GM21367 (cell line): ENCODE measurements at regions not wholly inside any gene's neighbourhood (a gene's known extent, or its start where the extent isn't known, plus 50 kb on each side); places are given as distances from the start of the nearest gene placed in this dataset.

Source experiments
- ATAC-seq: cut with Tn5 transposase; IDR thresholded peaks from one replicate; pipeline ENCODE4 v1.9.1; 2021; ENCODE audit not compliant: unreplicated experiment

GRCh38 chr5:66467564-66467963 is 128.6 kb upstream of the MAST4 start:
- ATAC-seq, result no peak

DNA sequence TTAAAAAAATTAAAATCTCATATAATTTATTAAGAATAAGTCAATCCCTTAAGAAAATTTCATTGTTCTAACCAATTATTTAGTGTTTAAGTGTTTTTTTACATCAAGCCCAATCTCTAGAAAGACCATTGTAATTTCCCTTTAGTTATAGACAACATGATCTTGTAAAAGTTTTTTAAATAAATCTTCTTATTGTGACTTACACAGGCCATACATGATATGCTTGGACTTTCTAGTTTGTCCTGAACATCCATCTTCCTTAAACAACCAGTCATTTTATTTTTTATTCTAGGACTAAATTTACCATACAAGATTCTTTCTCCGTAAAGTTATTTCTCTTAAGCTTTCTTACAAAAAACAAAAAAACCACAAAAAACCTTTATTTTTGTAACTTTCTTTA is 126.5 kb upstream of the MAST4 start:
- no peak for ATAC-seq

- no peak for ATAC-seq
Measured at GRCh38 chr5:66472010-66472409, 124.2 kb upstream of the MAST4 start.

- no peak for ATAC-seq
Measured at GRCh38 chr5:66475731-66476130, 120.5 kb upstream of the MAST4 start.

GRCh38 chr5:66477596-66477995 is 118.6 kb upstream of the MAST4 start:
- ATAC-seq, result no peak

- ATAC-seq, result no peak
Measured at GRCh38 chr5:66494437-66494836, 101.8 kb upstream of the MAST4 start.

DNA sequence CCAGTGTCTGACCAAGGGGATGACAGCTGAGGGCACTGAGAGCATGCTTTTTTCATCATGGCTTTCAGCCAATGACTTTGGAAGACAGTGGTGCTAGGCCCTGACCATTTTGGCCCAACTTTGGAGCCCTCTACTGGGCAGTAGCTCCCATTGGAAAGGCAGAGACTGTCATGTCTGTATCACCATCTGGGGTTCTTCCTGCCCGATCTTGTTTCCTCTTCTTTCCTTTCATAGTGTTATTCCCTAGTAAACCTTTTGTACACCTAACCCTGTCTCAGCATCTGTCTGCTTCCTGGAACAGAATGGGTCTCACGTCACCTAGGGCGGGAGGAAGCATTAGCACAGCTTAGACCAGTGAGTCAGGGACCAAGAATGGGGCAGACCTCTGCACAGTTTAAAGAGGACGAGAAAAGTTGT is 97.4 kb upstream of the MAST4 start:
- ATAC-seq, result no peak

DNA sequence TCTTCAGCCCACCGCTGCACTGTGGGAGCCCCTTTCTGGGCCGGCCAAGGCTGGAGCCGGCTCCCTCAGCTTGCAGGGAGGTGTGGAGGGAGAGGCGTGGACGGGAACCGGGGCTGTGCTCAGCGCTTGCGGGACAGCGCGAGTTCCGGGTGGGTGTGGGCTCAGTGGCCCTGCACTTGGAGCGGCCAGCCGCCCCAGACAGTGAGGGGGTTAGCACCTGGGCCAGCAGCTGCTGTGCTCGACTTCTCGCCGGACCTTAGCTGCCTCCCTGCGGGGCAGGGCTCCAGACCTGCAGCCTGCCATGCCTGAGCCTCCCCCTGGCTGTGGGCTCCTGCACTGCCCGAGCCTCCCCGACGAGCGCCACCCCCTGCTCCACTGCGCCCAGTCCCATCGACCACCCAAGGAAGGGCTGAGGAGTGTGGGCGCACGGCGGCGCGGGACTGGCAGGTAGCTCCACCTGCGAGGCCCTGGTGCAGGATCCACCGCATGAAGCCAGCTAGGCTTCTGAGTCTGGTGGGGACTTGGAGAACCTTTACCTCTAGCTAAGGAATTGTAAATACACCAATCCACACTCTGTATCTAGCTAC is 92.9 kb upstream of the MAST4 start:
- no peak for ATAC-seq

DNA sequence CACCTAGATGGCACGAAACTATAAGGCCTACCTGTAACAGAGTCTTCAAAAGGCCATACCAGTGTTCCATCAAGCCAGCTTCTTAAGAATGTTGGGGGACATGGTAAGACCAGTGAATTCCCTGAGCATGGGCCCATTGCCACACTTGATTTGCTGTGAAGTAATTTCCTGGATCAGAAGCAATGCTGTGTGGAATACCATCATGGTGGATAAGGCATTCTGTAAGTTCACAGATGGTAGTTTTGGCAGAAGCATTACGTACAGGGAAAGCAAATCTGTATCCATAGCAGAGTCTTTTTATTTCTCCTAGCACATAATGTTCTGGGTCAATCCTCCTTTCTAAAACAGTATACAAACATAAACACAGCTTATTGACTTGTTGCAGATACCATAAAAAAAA is 89.1 kb upstream of the MAST4 start:
- no peak for ATAC-seq

GRCh38 chr5:66511491-66511890 is 84.7 kb upstream of the MAST4 start:
- no peak for ATAC-seq

DNA sequence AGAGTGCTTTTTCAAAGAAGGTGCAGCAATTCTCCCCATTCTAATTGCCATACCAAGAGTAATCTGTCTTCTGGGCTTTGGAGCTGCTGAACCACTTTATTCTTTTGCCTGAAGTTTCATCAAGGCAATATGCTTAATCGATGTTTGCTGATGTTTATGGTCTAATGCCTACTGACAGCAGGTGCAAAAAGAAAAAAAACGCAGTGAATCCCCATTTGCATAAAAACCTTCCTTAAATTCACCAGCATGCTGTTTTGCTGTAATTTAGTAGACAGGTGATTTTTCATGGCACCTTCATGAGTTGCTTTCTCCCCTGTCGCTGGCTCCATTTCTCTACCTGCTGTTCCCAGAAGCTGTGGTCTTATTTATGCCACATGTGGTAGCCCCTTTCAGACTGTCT is 83.1 kb upstream of the MAST4 start:
- ATAC-seq, result no peak

DNA sequence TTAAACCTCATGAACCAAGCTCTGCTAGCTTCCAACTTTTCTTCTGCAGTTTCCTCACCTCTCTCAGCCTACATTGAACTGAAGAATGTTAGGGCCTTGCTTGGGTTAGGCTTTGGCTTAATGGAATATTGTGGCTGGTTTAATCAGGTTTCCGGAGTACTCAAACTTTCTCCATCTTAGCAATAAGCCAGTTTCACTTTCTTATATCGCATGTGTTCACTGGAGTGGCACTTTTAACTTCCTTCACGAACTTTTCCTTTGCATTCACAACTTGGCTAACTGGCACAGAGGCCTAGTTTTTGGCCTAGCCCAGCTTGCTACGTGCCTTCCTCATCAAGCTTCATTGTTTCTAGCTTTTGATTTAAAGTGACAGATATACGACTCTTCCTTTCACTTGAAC is 81.0 kb upstream of the MAST4 start:
- no peak for ATAC-seq

GRCh38 chr5:66516550-66516949 is 79.6 kb upstream of the MAST4 start:
- ATAC-seq, result no peak

DNA sequence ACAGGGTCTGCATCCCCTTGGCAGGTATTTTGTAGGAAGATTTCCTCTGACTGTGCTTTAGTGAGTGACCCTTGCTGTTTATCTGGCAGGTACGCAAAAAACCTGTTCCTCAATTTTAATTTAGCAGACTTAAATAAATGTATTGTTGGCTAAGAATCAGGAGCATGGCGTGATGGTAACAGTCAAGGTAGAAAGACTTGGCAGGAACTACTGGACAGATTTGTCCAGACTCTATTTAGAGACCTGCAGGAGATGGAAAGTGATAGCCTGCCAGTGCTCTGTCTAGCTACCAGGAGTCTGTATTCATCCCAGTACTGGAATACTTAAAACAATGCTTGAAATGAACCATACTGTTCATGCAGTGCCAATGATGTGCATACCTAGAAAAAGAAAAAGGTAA is 78.8 kb upstream of the MAST4 start:
- no peak for ATAC-seq

- ATAC-seq, result no peak
Measured at GRCh38 chr5:66518052-66518451, 78.1 kb upstream of the MAST4 start.

GRCh38 chr5:66518753-66519152 is 77.4 kb upstream of the MAST4 start:
- no peak for ATAC-seq

GRCh38 chr5:66519626-66520025 is 76.6 kb upstream of the MAST4 start:
- no peak for ATAC-seq

GRCh38 chr5:66520854-66521253 is 75.3 kb upstream of the MAST4 start:
- ATAC-seq, result no peak

DNA sequence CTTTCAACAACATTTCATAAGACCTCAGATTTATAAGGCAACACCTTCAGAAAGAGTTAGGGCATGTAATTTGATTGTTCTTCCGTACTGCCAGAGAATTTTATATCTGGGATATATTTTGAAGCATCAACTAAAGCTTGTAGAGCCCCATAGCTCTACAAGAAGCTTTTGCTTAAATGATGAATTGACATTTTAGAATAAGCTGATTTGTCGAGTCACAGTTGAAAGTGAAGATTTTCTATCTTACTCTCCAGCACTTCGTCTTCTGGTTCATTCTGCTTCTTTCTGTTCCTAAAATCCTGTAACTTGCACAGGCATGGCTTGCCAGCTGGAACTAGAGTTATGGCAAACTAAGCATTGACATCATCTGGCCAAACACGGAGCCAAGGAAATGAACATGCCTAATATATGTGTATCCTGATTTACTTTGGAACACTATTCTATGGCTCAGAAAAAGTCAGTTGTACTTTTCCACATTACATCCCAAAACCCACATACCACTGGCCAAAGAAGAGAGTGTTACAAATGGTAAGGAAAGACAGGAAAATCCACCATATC is 68.6 kb upstream of the MAST4 start:
- no peak for ATAC-seq

GRCh38 chr5:66529182-66529581 is 67.0 kb upstream of the MAST4 start:
- ATAC-seq, result no peak

GRCh38 chr5:66529704-66530103 is 66.5 kb upstream of the MAST4 start:
- ATAC-seq, result no peak

DNA sequence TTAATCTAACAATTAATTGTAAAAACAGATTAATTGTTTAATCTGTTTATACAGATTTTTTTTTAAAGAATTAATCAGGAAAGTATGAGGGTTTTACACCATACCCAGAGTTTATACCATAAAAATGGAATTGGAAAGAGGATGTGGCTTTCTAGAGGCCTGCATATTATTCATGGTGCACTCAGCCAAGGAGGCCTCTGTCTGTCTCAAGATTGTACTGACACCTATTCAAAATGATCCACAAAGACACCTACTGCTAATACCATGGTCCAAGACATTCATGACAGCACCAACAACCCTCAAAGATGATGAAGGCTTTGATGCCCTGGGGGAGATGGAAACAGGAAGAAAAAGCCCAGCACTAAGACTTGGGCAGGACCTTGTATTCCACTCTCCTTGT is 58.1 kb upstream of the MAST4 start:
- no peak for ATAC-seq

- ATAC-seq, result no peak
Measured at GRCh38 chr5:66538531-66538930, 57.7 kb upstream of the MAST4 start.
